HepG2 (cell line): ENCODE measurements at regions not wholly inside any gene's neighbourhood (a gene's known extent, or its start where the extent isn't known, plus 50 kb on each side); places are given as distances from the start of the nearest gene placed in this dataset.

Source experiments
- ATAC-seq: fragments of 200-7000 bp; cut with Tn5 transposase; 3 replicates; pipeline ENCODE4 v1.9.1; 2020; ENCODE audit warnings: mild to moderate bottlenecking, moderate library complexity
- BruUV-seq: library from RNA; stranded (reverse); fragments of 400-500 nt; replicated peaks from 2 replicates; lab custom pipeline; 2021; lab: Mats Ljungman, UMichigan
- CTCF ChIA-PET: fragments of 300-600 bp; formaldehyde crosslinking; extraction: SDS; loops from one replicate; lab custom pipeline; 2021; ENCODE audit warnings: low total read pairs, inconsistent platforms, low intra/inter-chr PET ratio; lab: Yijun Ruan, JAX
- POLR2A ChIA-PET: fragments of 350-600 bp; sonication (Branson Sonifier 250); formaldehyde crosslinking; loops from one replicate; lab custom pipeline; 2020; ENCODE audit warnings: antibody characterized with exemption, inconsistent platforms; lab: Yijun Ruan, JAX
- DNase-seq: peaks from one replicate; pipeline ENCODE4 v3.0.0-alpha.2; 2015; ENCODE audit warnings: low spot score
- FAIRE-seq: peaks from 3 replicates; lab custom pipeline; 2011; peaks lifted over from hg19 to GRCh38; lab: Jason Lieb, UNC
- H2AFZ ChIP-seq: one replicate; pipeline ENCODE4 v1.6.1; 2011; ENCODE audit warnings: low read length, inconsistent platforms
- H3K27ac ChIP-seq: fragments of 300-600 bp; 3 replicates; pipeline ENCODE4 v1.8.0; 2011; ENCODE audit warnings: mixed run types, mild to moderate bottlenecking, mixed read lengths, low read length, inconsistent platforms; ENCODE audit not compliant: insufficient read depth; ENCODE audit errors: extremely low read length
- H3K27me3 ChIP-seq, 2 experiments: fragments of 200-600 bp in 1 of 2; 2 replicates in 1 of 2; 3 replicates in 1 of 2; pipeline versions ENCODE4 v1.6.0 to v1.8.0; 2011; ENCODE audit warnings: low read length in 2 of 2, mild to moderate bottlenecking in 2 of 2, moderate library complexity in 2 of 2, inconsistent platforms in 1 of 2; ENCODE audit not compliant: insufficient read depth in 2 of 2, control insufficient read depth in 1 of 2
- H3K36me3 ChIP-seq, 2 experiments: fragments of 200-600 bp in 1 of 2; replicated peaks in 1 of 2; 2 replicates in 1 of 2; 3 replicates in 1 of 2; pipeline versions ENCODE4 v1.5.1 to v1.8.0; 2011; ENCODE audit warnings: low read length in 2 of 2, inconsistent platforms in 1 of 2; ENCODE audit not compliant: insufficient read depth in 2 of 2, control insufficient read depth in 1 of 2
- H3K4me1 ChIP-seq: 2 replicates; pipeline ENCODE4 v1.5.1; 2012; ENCODE audit warnings: low read length, inconsistent platforms; ENCODE audit not compliant: insufficient read depth
- H3K4me2 ChIP-seq: 2 replicates; pipeline ENCODE4 v1.6.0; 2011; ENCODE audit warnings: low read depth, low read length, inconsistent platforms
- H3K4me3 ChIP-seq, 3 experiments: fragments of 200-600 bp in 1 of 3; sonication (generic), shearing (Covaris generic) in 1 of 3; replicated peaks in 1 of 3; 2 replicates each; pipeline ENCODE4 v1.5.1; 2011 to 2016; ENCODE audit warnings: low read length in 3 of 3, inconsistent platforms in 2 of 3, low read depth in 2 of 3, mild to moderate bottlenecking in 2 of 3, control low read depth in 1 of 3, mixed read lengths in 1 of 3; ENCODE audit not compliant: insufficient read depth in 1 of 3
- H3K79me2 ChIP-seq: one replicate; pipeline ENCODE4 v1.6.1; 2011; ENCODE audit warnings: low read length, inconsistent platforms; ENCODE audit not compliant: insufficient read depth
- H3K9ac ChIP-seq: 2 replicates; pipeline ENCODE4 v1.6.0; 2011; ENCODE audit warnings: mild to moderate bottlenecking, low read depth, low read length, inconsistent platforms; ENCODE audit not compliant: insufficient read depth
- H3K9me3 ChIP-seq: 2 replicates; pipeline ENCODE4 v1.5.1; 2012; ENCODE audit warnings: mild to moderate bottlenecking, low read length
- H4K20me1 ChIP-seq: 2 replicates; pipeline ENCODE4 v1.6.0; 2011; ENCODE audit warnings: inconsistent platforms, mild to moderate bottlenecking, low read length, moderate library complexity; ENCODE audit not compliant: insufficient read depth
- DPF2 ChIP-seq: sonication (generic); formaldehyde crosslinking; IDR thresholded peaks from 2 replicates; pipeline ENCODE4 v1.4.0; 2020; ENCODE audit warnings: mild to moderate bottlenecking, low read depth, missing genetic modification reagents, borderline replicate concordance
- EZH2 ChIP-seq: conservative IDR thresholded peaks from 2 replicates; pipeline ENCODE4 v1.6.1; 2012; ENCODE audit warnings: mild to moderate bottlenecking, low read depth, low read length, moderate library complexity
- GZF1 ChIP-seq: sonication (generic); formaldehyde crosslinking; IDR thresholded peaks from 2 replicates; pipeline ENCODE4 v1.5.1; 2020; ENCODE audit warnings: mild to moderate bottlenecking, missing genetic modification reagents
- JUN ChIP-seq: sonication (generic); formaldehyde crosslinking; IDR thresholded peaks from 2 replicates; pipeline ENCODE4 v1.4.0; 2020; ENCODE audit warnings: mild to moderate bottlenecking, missing genetic modification reagents
- KLF13 ChIP-seq: sonication (generic); formaldehyde crosslinking; IDR thresholded peaks from 2 replicates; pipeline ENCODE4 v1.4.0; 2020; ENCODE audit warnings: mild to moderate bottlenecking, missing genetic modification reagents
- PCBP1 ChIP-seq: fragments of 200-400 bp; formaldehyde crosslinking; IDR thresholded peaks from 2 replicates; pipeline ENCODE4 v1.6.1; 2017; ENCODE audit warnings: mild to moderate bottlenecking, low read depth, low read length, borderline replicate concordance
- RBFOX2 ChIP-seq: fragments of 200-400 bp; formaldehyde crosslinking; IDR thresholded peaks from 2 replicates; pipeline ENCODE4 v1.6.1; 2017; ENCODE audit warnings: low read depth, mild to moderate bottlenecking, low read length
- SIN3B ChIP-seq: fragments of 150-350 bp; IDR thresholded peaks from 2 replicates; pipeline ENCODE4 v1.6.1; 2014; ENCODE audit warnings: low read length
- SMC3 ChIP-seq: IDR thresholded peaks from 2 replicates; pipeline ENCODE4 v1.6.1; 2011; ENCODE audit warnings: low read length, improper control_type of control experiment
- ZNF446 ChIP-seq: sonication (generic); formaldehyde crosslinking; IDR thresholded peaks from 2 replicates; pipeline ENCODE4 v1.5.0; 2020; ENCODE audit warnings: mild to moderate bottlenecking, missing genetic modification reagents
- WGBS: methylation state at CpG from one replicate; pipeline ENCODE4 v1.1.6; 2017; ENCODE audit warnings: low lambda C conversion rate; 5-methylcytosine and 5-hydroxymethylcytosine counted together
- in situ Hi-C: cut with HindIII; loops from 2 replicates; pipeline ENCODE4 v1.10.0; 2017; ENCODE audit warnings: low pct_unique_long_range_greater_than_20kb; ENCODE audit not compliant: extremely low pct_ligation_motif_present
- intact Hi-C: fragments of 100-400 bp; cut with micrococcal nuclease; formaldehyde crosslinking; loops from one replicate; pipeline ENCODE4 v1.10.0; 2022; ENCODE audit not compliant: unreplicated experiment
- TF ChIP-seq, protein P1 (sequence below): sonication (generic); formaldehyde crosslinking; IDR thresholded peaks from 2 replicates; pipeline ENCODE4 v1.4.0; 2020; ENCODE audit warnings: mild to moderate bottlenecking, missing genetic modification reagents
- TF ChIP-seq, protein P2 (sequence below): IDR thresholded peaks from 2 replicates; pipeline ENCODE4 v1.6.1; 2016; ENCODE audit warnings: missing compliant biosample characterization, missing genetic modification reagents, borderline replicate concordance
- TF ChIP-seq, protein P3 (sequence below): sonication (generic); formaldehyde crosslinking; IDR thresholded peaks from 2 replicates; pipeline ENCODE4 v1.5.0; 2020; ENCODE audit warnings: missing genetic modification reagents, mild to moderate bottlenecking, borderline replicate concordance

DNA sequence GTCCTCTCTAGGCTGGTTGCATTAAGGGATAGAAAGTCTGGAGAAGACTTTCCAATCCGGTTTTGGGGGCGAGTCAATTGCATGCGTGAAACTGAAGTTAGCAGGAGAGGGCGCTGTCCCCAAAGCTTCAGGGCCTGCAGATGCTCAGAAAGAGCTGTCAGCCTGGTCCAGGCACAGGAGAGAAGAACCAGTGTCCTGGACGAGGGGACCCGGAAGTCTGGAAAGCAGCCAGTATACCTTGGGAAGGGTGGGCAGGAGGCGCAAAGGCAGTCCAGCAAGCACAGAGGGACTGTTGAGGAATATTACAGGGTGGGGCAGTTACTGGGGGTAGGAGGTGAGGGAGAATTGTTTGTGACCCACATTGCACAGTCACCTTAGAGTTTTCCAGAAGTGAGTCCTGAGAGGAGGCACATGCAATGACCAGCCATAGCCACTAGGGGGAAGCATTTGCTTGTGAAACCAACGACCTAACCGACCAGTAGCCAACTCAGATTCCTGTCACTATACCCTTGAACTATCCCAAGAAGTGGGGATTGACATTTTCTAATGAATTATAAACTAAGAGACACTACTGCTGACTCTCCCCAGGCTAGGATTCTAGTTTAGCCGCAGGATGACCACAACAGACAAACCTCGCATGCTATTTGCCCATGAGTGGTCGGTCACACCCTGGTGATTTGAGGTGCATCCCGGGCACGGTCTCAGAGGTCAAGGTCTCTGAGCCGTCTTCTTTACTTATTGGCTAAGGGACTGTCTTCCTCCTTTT lies 172.8 kb downstream of the RDH14 start (continued):
- TF ChIP-seq, protein P1, sequence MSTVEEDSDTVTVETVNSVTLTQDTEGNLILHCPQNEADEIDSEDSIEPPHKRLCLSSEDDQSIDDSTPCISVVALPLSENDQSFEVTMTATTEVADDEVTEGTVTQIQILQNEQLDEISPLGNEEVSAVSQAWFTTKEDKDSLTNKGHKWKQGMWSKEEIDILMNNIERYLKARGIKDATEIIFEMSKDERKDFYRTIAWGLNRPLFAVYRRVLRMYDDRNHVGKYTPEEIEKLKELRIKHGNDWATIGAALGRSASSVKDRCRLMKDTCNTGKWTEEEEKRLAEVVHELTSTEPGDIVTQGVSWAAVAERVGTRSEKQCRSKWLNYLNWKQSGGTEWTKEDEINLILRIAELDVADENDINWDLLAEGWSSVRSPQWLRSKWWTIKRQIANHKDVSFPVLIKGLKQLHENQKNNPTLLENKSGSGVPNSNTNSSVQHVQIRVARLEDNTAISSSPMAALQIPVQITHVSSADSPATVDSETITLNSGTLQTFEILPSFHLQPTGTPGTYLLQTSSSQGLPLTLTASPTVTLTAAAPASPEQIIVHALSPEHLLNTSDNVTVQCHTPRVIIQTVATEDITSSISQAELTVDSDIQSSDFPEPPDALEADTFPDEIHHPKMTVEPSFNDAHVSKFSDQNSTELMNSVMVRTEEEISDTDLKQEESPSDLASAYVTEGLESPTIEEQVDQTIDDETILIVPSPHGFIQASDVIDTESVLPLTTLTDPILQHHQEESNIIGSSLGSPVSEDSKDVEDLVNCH (CRISPR knock-in tag) = no peak
- TF ChIP-seq ZNF446 (no peak), SMC3 (peak; percentile 67)
- TF ChIP-seq, protein P2, sequence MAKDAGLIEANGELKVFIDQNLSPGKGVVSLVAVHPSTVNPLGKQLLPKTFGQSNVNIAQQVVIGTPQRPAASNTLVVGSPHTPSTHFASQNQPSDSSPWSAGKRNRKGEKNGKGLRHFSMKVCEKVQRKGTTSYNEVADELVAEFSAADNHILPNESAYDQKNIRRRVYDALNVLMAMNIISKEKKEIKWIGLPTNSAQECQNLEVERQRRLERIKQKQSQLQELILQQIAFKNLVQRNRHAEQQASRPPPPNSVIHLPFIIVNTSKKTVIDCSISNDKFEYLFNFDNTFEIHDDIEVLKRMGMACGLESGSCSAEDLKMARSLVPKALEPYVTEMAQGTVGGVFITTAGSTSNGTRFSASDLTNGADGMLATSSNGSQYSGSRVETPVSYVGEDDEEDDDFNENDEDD (CRISPR knock-in tag) = peak; percentile 32; the same call in 1 of the 2 replicates
- TF ChIP-seq, protein P3, sequence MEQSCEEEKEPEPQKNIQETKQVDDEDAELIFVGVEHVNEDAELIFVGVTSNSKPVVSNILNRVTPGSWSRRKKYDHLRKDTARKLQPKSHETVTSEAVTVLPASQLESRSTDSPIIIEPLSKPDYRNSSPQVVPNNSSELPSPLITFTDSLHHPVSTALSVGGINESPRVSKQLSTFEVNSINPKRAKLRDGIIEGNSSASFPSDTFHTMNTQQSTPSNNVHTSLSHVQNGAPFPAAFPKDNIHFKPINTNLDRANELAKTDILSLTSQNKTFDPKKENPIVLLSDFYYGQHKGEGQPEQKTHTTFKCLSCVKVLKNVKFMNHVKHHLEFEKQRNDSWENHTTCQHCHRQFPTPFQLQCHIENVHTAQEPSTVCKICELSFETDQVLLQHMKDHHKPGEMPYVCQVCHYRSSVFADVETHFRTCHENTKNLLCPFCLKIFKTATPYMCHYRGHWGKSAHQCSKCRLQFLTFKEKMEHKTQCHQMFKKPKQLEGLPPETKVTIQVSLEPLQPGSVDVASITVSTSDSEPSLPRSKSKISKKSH (CRISPR knock-in tag) = no peak

DNA sequence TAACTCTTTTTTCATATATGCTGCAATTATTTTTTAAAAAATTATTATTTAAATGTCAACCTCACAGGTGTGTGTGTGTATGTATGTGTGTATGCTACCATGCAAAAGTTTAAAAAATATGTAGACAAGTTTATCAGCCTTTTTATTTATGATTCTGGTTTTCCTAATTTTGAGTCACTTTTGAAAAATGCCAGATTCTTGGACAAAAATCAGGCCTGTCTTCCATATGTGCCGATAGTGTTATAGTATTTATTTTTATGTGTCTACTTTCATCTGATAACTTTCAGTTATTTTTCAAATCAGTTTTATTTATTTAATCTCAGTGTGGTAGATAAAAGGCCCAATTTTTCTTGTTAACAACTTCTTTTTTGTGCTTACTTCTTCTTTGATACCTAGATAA lies 176.2 kb downstream of the RDH14 start:
- no peak overlapping the region for H3K27ac ChIP-seq
- in situ Hi-C loops = no loop called here

More for the DNA sequence above, 176.2 kb downstream of the RDH14 start:
- Histone ChIP-seq H3K27me3 (no peaks in the 10 kb centered on the region), H3K79me2 (no peaks in the 10 kb centered on the region), H4K20me1 (no peaks in the 10 kb centered on the region), H2AFZ (no peak overlapping the region), H3K4me3 (no peak overlapping the region), H3K36me3 (no peaks in the 10 kb centered on the region), H3K9ac (no peak overlapping the region), H3K9me3 (no peaks in the 10 kb centered on the region), H3K4me2 (no peak overlapping the region), H3K4me1 (0 out of 2 replicates have a peak, but pooled peaks cover 8% of the 10 kb centered on the region)
- FAIRE-seq (no peak), DNase-seq (no peak), ATAC-seq (no peak)
- intact Hi-C loops = loop anchor here (5.0 kb wide), 1 partner anchor 793 kb away; no protein-coding TSS in a partner anchor
- ChIA-PET CTCF (no interaction called here), POLR2A (no interaction called here)
- TF ChIP-seq SIN3B (no peak), GZF1 (CRISPR knock-in tag) (no peak), PCBP1 (no peak), EZH2 (no peak), RBFOX2 (no peak), DPF2 (CRISPR knock-in tag) (no peak), KLF13 (CRISPR knock-in tag) (no peak), JUN (CRISPR knock-in tag) (no peak)
- no TSS peak for BruUV-seq
- WGBS = 1% methylated on average over 1 of the region's 1 CpG
